ENCODE measurements at regions not wholly inside any gene's neighbourhood (a gene's known extent, or its start where the extent isn't known, plus 50 kb on each side); places are given as distances from the start of the nearest gene placed in this dataset.

DNA sequence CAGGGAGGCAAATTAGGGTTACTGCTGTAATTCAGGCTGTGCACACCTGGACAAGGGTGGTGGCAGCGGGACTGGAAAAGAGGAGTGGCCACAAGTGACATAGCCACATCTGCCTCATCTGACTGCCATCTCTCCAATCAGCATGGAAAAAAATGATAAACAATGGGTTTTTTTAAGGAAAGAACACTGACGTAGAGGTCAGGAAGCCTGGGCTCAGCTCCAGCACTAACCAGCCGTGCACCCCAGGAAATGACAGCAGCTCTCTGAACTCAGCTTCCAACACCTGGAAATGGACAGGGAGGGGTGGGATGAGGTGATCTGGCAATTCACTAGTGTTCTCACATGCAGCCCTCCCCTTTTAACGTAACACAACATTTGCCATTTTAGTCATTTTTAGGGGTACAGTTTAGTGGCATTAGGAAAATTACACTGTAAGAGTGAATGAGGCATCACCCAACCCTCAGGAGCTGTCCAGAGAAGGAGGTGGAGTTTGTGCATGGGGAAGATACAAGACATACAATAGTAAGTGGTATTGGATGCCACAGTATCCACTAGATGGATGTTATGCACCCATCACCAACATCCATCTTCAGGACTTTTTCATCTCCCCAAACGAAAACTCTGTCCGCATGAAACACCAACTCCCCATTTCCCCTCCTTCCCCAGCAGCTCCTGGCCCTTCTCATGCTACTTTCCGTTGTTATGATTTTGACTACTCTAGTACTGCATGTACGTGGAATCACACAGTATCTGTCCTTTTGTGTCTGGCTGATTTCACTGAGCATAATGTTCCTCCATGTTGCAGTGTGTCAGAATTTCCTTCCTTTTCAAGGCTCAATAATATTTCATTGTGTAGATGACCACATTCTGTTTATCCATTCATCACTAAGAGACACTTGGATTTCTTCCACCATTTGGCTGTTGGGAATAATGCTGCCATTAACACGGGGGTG is 215.5 kb upstream of the ECI2 start (continued):
- no peak for TF ChIP-seq DACH1 (IDR thresholded peaks at IDR 0.05; ENCODE audit: partially characterized antibody)

DNA sequence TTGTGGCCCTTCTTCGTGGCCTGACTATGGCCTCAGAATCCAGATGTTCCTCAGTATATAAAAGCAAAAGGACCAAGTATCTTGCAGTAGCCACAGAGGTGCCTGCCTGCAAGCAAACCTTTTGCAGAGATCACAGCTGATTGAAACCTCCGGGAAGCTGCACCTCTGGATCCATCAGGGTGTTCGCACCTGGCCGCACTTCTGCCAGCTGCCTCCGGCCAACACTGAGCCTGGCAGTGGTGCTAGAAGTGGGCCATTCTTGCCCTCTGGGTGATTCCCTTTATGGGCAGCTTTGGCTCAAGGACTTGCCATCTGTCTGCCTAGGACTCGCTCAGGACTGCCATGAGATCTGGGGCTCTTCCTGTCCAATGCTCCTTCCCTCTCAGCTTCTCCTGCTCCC is 214.6 kb upstream of the ECI2 start:
- ATAC-seq (no peak), DNase-seq (ENCODE audit: extremely low read depth in 1 of 4, low spot score in 3 of 4) (no peak), FAIRE-seq (no peak)
- Histone ChIP-seq H3K4me1 (replicated peaks in 1 of 2; ENCODE audit: control insufficient read depth in 2 of 2, insufficient read depth in 2 of 2, low read length in 2 of 2) (peaks cover 0 to 6% of the 10 kb centered on the region in 2 experiments; a peak in 2 of 5 replicates), H2AFZ (ENCODE audit: low read depth, low read length) (no peak overlapping the region), H3K9me1 (ENCODE audit: control insufficient read depth, insufficient read depth, low read length) (peaks cover 3% of the 10 kb centered on the region), H4K20me1 (replicated peaks; ENCODE audit: control insufficient read depth, insufficient read depth, low read length) (no peaks in the 10 kb centered on the region; the same call in 1 of the 2 replicates), H3K27me3 (ENCODE audit: control insufficient read depth in 2 of 2, insufficient read depth in 2 of 2, low read length in 2 of 2) (peaks cover 50 to 82% of the 10 kb centered on the region in 2 experiments), H3K79me2 (ENCODE audit: control insufficient read depth, insufficient read depth, low read length) (no peaks in the 10 kb centered on the region), H3K27ac (ENCODE audit: extremely low read depth, low read depth, low read length) (no peak overlapping the region), H3K9ac (ENCODE audit: insufficient read depth in 1 of 2, low read depth in 2 of 2, low read length in 2 of 2) (no peak overlapping the region), H3K36me3 (ENCODE audit: control insufficient read depth, insufficient read depth, low read length) (no peaks in the 10 kb centered on the region), H3K4me3 (no peak overlapping the region), H3K9me3 (replicated peaks; ENCODE audit: control insufficient read depth, insufficient read depth, low read depth, low read length) (no peaks in the 10 kb centered on the region), H3K4me2 (ENCODE audit: insufficient read depth, low read length) (no peak overlapping the region)
- intact Hi-C loops (cut with micrococcal nuclease), result no loop called here
- no TSS peak for BruUV-seq (replicated peaks)
- in situ Hi-C loops (cut with MboI), result no loop called here
- CTCF ChIA-PET (ENCODE audit: low intra/inter-chr PET ratio), result no interaction called here
- WGBS (ENCODE audit: insufficient coverage, low coverage, missing lambda C conversion rate), result 17% methylated on average over 6 of the region's 6 CpGs
- POLR2A ChIA-PET, result no interaction called here
- no peak for TF ChIP-seq RFX1 (IDR thresholded peaks at IDR 0.05)
- no peak for TF ChIP-seq PTBP1 (IDR thresholded peaks at IDR 0.05; ENCODE audit: low read depth, low read length)
- TF ChIP-seq TBL1XR1 (IDR thresholded peaks at IDR 0.05; ENCODE audit: low read length in 2 of 2), result no peak
- no peak for TF ChIP-seq SFPQ (IDR thresholded peaks at IDR 0.05; ENCODE audit: low read depth, low read length)
- TF ChIP-seq, protein P1, sequence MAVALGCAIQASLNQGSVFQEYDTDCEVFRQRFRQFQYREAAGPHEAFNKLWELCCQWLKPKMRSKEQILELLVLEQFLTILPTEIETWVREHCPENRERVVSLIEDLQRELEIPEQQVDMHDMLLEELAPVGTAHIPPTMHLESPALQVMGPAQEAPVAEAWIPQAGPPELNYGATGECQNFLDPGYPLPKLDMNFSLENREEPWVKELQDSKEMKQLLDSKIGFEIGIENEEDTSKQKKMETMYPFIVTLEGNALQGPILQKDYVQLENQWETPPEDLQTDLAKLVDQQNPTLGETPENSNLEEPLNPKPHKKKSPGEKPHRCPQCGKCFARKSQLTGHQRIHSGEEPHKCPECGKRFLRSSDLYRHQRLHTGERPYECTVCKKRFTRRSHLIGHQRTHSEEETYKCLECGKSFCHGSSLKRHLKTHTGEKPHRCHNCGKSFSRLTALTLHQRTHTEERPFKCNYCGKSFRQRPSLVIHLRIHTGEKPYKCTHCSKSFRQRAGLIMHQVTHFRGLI (CRISPR knock-in tag; IDR thresholded peaks at IDR 0.05), result no peak
- TF ChIP-seq, protein P2, sequence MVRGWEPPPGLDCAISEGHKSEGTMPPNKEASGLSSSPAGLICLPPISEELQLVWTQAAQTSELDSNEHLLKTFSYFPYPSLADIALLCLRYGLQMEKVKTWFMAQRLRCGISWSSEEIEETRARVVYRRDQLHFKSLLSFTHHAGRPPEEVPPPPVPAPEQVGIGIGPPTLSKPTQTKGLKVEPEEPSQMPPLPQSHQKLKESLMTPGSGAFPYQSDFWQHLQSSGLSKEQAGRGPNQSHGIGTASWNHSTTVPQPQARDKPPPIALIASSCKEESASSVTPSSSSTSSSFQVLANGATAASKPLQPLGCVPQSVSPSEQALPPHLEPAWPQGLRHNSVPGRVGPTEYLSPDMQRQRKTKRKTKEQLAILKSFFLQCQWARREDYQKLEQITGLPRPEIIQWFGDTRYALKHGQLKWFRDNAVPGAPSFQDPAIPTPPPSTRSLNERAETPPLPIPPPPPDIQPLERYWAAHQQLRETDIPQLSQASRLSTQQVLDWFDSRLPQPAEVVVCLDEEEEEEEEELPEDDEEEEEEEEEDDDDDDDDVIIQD (CRISPR knock-in tag; IDR thresholded peaks at IDR 0.05), result no peak
- TF ChIP-seq RCOR1 (IDR thresholded peaks at IDR 0.05; ENCODE audit: borderline replicate concordance in 1 of 2, low read depth in 2 of 2, low read length in 2 of 2), result no peak
- no peak for TF ChIP-seq CBX1 (IDR thresholded peaks at IDR 0.05; ENCODE audit: low read depth)
- no peak for TF ChIP-seq HMG20A (CRISPR knock-in tag; conservative IDR thresholded peaks at IDR 0.05)
- TF ChIP-seq, protein P3, sequence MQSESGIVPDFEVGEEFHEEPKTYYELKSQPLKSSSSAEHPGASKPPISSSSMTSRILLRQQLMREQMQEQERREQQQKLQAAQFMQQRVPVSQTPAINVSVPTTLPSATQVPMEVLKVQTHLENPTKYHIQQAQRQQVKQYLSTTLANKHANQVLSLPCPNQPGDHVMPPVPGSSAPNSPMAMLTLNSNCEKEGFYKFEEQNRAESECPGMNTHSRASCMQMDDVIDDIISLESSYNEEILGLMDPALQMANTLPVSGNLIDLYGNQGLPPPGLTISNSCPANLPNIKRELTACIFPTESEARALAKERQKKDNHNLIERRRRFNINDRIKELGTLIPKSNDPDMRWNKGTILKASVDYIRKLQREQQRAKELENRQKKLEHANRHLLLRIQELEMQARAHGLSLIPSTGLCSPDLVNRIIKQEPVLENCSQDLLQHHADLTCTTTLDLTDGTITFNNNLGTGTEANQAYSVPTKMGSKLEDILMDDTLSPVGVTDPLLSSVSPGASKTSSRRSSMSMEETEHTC (IDR thresholded peaks at IDR 0.05), result no peak
- TF ChIP-seq DLX4 (CRISPR knock-in tag; IDR thresholded peaks at IDR 0.05), result no peak
- no peak for TF ChIP-seq ZNF263 (CRISPR knock-in tag; IDR thresholded peaks at IDR 0.05; ENCODE audit: borderline replicate concordance)

Data from K562 (cell line).